K562 (cell line): ENCODE measurements at regions not wholly inside any gene's neighbourhood (a gene's known extent, or its start where the extent isn't known, plus 50 kb on each side); places are given as distances from the start of the nearest gene placed in this dataset.

Experiments
- ATAC-seq: fragments of 200-7000 bp; cut with Tn5 transposase; 3 replicates; pipeline ENCODE4 v1.9.1; 2020; ENCODE audit warnings: moderate library complexity
- BruUV-seq: library from RNA; stranded (reverse); fragments of 400-500 nt; replicated peaks from 2 replicates; lab custom pipeline; 2021; lab: Mats Ljungman, UMichigan
- CTCF ChIA-PET: fragments of 300-600 bp; formaldehyde crosslinking; extraction: SDS; loops from one replicate; lab custom pipeline; 2021; ENCODE audit warnings: low intra/inter-chr PET ratio; lab: Yijun Ruan, JAX
- POLR2A ChIA-PET: fragments of 300-600, 350-650 bp; sonication (Branson Sonifier 250); formaldehyde crosslinking; extraction: SDS; loops from one replicate; lab custom pipeline; 2021; ENCODE audit warnings: antibody characterized with exemption, inconsistent platforms; lab: Yijun Ruan, JAX
- DNase-seq, 4 experiments: peaks; one replicate each; pipeline versions ENCODE4 v3.0.0 to v3.0.0-alpha.2; 2011 to 2018; ENCODE audit warnings: low spot score in 3 of 4, mixed read lengths in 3 of 4; ENCODE audit errors: extremely low read depth in 1 of 4
- FAIRE-seq: peaks from 2 replicates; lab custom pipeline; 2011; peaks lifted over from hg19 to GRCh38; lab: Jason Lieb, UNC
- H2AFZ ChIP-seq: 2 replicates; pipeline ENCODE4 v1.6.0; 2011; ENCODE audit warnings: low read depth, low read length, control low read depth, inconsistent platforms
- H3K27ac ChIP-seq: fragments of 200-600 bp; 3 replicates; pipeline ENCODE4 v1.8.0; 2011; ENCODE audit warnings: low read depth, mild to moderate bottlenecking, control low read depth, inconsistent platforms, low read length, moderate library complexity, mixed read lengths; ENCODE audit errors: extremely low read depth
- H3K27me3 ChIP-seq, 2 experiments: fragments of 300-600 bp in 1 of 2; 2 replicates in 1 of 2; 3 replicates in 1 of 2; pipeline versions ENCODE4 v1.6.0 to v1.8.0; 2011; ENCODE audit warnings: inconsistent platforms in 2 of 2, low read length in 2 of 2, mild to moderate bottlenecking in 1 of 2, mixed read lengths in 1 of 2, moderate library complexity in 1 of 2; ENCODE audit not compliant: control insufficient read depth in 2 of 2, insufficient read depth in 2 of 2
- H3K36me3 ChIP-seq: fragments of 300-600 bp; 3 replicates; pipeline ENCODE4 v1.8.0; 2011; ENCODE audit warnings: mild to moderate bottlenecking, low read length, inconsistent platforms; ENCODE audit not compliant: control insufficient read depth, insufficient read depth
- H3K4me1 ChIP-seq, 2 experiments: fragments of 200-600 bp in 1 of 2; replicated peaks in 1 of 2; 2 replicates in 1 of 2; 3 replicates in 1 of 2; pipeline versions ENCODE4 v1.5.1 to v1.8.0; 2011; ENCODE audit warnings: inconsistent platforms in 2 of 2, low read length in 2 of 2, mild to moderate bottlenecking in 1 of 2, mixed read lengths in 1 of 2, moderate library complexity in 1 of 2; ENCODE audit not compliant: control insufficient read depth in 2 of 2, insufficient read depth in 2 of 2
- H3K4me2 ChIP-seq: 2 replicates; pipeline ENCODE4 v1.6.1; 2011; ENCODE audit warnings: low read length, control low read depth, inconsistent platforms, mixed read lengths; ENCODE audit not compliant: insufficient read depth
- H3K4me3 ChIP-seq: fragments of 200-600 bp; sonication (generic), shearing (Covaris generic); 2 replicates; pipeline ENCODE4 v1.5.1; 2016; ENCODE audit warnings: control low read depth, inconsistent platforms
- H3K79me2 ChIP-seq: fragments of 200-600 bp; 3 replicates; pipeline ENCODE4 v1.8.0; 2011; ENCODE audit warnings: low read length, inconsistent platforms; ENCODE audit not compliant: control insufficient read depth, insufficient read depth
- H3K9ac ChIP-seq, 2 experiments: 2 replicates each; pipeline versions ENCODE4 v1.6.0 to v1.6.1; 2011; ENCODE audit warnings: low read depth in 2 of 2, low read length in 2 of 2, control low read depth in 1 of 2, inconsistent platforms in 1 of 2, mild to moderate bottlenecking in 1 of 2, mixed read lengths in 1 of 2; ENCODE audit not compliant: insufficient read depth in 1 of 2
- H3K9me1 ChIP-seq: one replicate; pipeline ENCODE4 v1.6.0; 2011; ENCODE audit warnings: inconsistent platforms, mild to moderate bottlenecking, low read length, moderate library complexity; ENCODE audit not compliant: control insufficient read depth, insufficient read depth
- H3K9me3 ChIP-seq: replicated peaks from 2 replicates; pipeline ENCODE4 v1.5.1; 2011; ENCODE audit warnings: low read depth, low read length, inconsistent platforms; ENCODE audit not compliant: control insufficient read depth, insufficient read depth
- H4K20me1 ChIP-seq: replicated peaks from 2 replicates; pipeline ENCODE4 v1.6.1; 2011; ENCODE audit warnings: low read length, inconsistent platforms, mixed read lengths; ENCODE audit not compliant: control insufficient read depth, insufficient read depth
- CAMTA2 ChIP-seq: fragments of 250-450 bp; sonication (Bioruptor Pico); conservative IDR thresholded peaks from 2 replicates; pipeline ENCODE4 v1.5.1; 2022
- FUS ChIP-seq: fragments of 200-400 bp; formaldehyde crosslinking; optimal IDR thresholded peaks from 2 replicates; pipeline ENCODE3; 2017; ENCODE audit warnings: low read depth, low read length
- HBP1 ChIP-seq: fragments of 450-650 bp; formaldehyde crosslinking; IDR thresholded peaks from 2 replicates; pipeline ENCODE4 v1.4.0; 2022; ENCODE audit warnings: missing genetic modification characterization
- HOXB6 ChIP-seq: fragments of 250-450 bp; sonication (Bioruptor Pico); IDR thresholded peaks from 2 replicates; pipeline ENCODE4 v1.5.1; 2022; ENCODE audit warnings: mild to moderate bottlenecking, borderline replicate concordance
- ILK ChIP-seq: fragments of 450-650 bp; IDR thresholded peaks from 2 replicates; pipeline ENCODE4 v1.6.1; 2016; ENCODE audit warnings: missing genetic modification characterization, low read depth, mild to moderate bottlenecking, missing compliant biosample characterization, moderate library complexity, borderline replicate concordance
- JUN ChIP-seq, 2 experiments: sonication (generic) in 1 of 2; formaldehyde crosslinking in 1 of 2; IDR thresholded peaks; 2 replicates each; pipeline versions ENCODE4 v1.6.1 to v1.8.0; 2012 to 2022; ENCODE audit warnings: borderline replicate concordance in 2 of 2, mild to moderate bottlenecking in 2 of 2, improper control_type of control experiment in 1 of 2, low read depth in 1 of 2, low read length in 1 of 2, missing genetic modification reagents in 1 of 2
- MAFK ChIP-seq: IDR thresholded peaks from 2 replicates; pipeline ENCODE4 v1.6.1; 2011; ENCODE audit warnings: low read length, improper control_type of control experiment
- RFX5 ChIP-seq: IDR thresholded peaks from 2 replicates; pipeline ENCODE4 v1.6.1; 2011; ENCODE audit warnings: low read depth, mild to moderate bottlenecking, improper control_type of control experiment, low read length
- SMAD2 ChIP-seq: fragments of 150-350 bp; IDR thresholded peaks from 2 replicates; pipeline ENCODE4 v1.6.1; 2014; ENCODE audit warnings: low read depth, mild to moderate bottlenecking, low read length
- SMAD4 ChIP-seq: fragments of 250-450 bp; sonication (Bioruptor Pico); conservative IDR thresholded peaks from 2 replicates; pipeline ENCODE4 v1.8.0; 2021; ENCODE audit warnings: inconsistent platforms, mild to moderate bottlenecking, moderate library complexity
- TFAM ChIP-seq: fragments of 250-450 bp; sonication (Bioruptor Pico); conservative IDR thresholded peaks from 2 replicates; pipeline ENCODE4 v1.5.0; 2021; ENCODE audit warnings: mild to moderate bottlenecking, moderate library complexity
- WGBS: fragments of 100-300 bp; shearing (Covaris generic); methylation state at CpG from one replicate; pipeline ENCODE4 v1.1.6; 2016; ENCODE audit warnings: low coverage, mixed read lengths; ENCODE audit not compliant: insufficient coverage; ENCODE audit errors: missing lambda C conversion rate; 5-methylcytosine and 5-hydroxymethylcytosine counted together
- in situ Hi-C: fragments of 300-500 bp; cut with MboI; formaldehyde crosslinking; loops from 4 replicates; pipeline ENCODE4 v1.15.0; 2018; ENCODE audit warnings: inconsistent platforms, mixed read lengths
- intact Hi-C: fragments of 100-400 bp; cut with micrococcal nuclease; formaldehyde crosslinking; loops from 2 replicates; pipeline ENCODE4 v1.14.2; 2022
- TF ChIP-seq, protein P1 (sequence below): fragments of 250-450 bp; sonication (Bioruptor Pico); IDR thresholded peaks from 2 replicates; pipeline ENCODE4 v1.4.0; 2020; ENCODE audit warnings: mild to moderate bottlenecking, moderate library complexity, borderline replicate concordance

DNA sequence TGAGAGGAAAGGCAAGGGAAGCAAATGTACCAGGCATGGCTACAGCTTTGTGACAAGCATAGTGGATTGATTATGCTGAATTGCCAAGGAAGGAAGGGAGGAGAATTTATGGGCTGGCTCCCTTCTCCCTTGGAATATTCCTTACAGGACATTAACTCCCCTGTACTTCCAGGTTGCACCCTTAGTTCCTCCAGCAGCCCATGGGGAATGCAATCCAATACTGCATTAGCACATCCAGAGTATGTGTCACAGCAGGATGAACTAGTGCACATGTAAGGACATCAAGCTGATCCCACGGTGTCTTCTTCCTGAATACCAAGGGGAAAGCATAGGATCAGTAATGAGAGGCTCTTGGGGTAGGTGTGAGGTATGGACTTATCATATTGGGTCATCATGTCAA is 390.7 kb upstream of the POU3F2 start:
- in situ Hi-C loops (no loop called here), intact Hi-C loops (no loop called here)
- ChIA-PET CTCF (no interaction called here), POLR2A (no interaction called here)
- no peak for FAIRE-seq
- TF ChIP-seq SMAD2 (no peak), RFX5 (no peak)
- TF ChIP-seq, all 486 proteins: peak for 0
- no peak overlapping the region for H3K4me2 ChIP-seq
- H3K36me3 ChIP-seq: no peaks in the 10 kb centered on the region
- H4K20me1 ChIP-seq: no peaks in the 10 kb centered on the region
- no peak overlapping the region for H3K9ac ChIP-seq
- no peaks in the 10 kb centered on the region for H3K27me3 ChIP-seq
- ATAC-seq (no peak), DNase-seq (no peak)
- no peaks in the 10 kb centered on the region for H3K4me1 ChIP-seq
- no peaks in the 10 kb centered on the region for H3K9me1 ChIP-seq
- no peaks in the 10 kb centered on the region for H3K79me2 ChIP-seq
- no peak overlapping the region for H3K27ac ChIP-seq
- H3K4me3 ChIP-seq: no peak overlapping the region
- H2AFZ ChIP-seq: no peak overlapping the region
- BruUV-seq: no TSS peak
- WGBS: 9% methylated on average over 1 of the region's 1 CpG
- no peaks in the 10 kb centered on the region for H3K9me3 ChIP-seq

DNA sequence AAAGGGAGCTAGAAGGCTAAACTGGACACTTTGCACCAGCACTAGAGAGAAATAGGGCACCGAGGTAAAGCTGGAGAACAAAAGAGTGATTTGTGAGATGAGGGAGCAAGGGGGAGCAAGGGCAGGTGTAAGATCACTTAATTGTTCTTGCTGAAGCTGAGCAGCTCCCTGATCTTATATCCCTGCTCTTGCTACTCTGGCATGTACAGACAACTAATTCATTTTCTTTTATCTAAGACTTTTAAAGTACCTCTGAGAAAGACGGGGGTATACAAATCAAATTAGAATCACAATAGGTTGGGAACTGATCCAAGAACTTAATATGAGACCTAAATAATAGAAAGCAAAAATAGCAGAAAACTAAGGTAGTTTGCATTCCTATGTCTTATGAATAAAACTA is 381.7 kb upstream of the POU3F2 start:
- intact Hi-C loops: no loop called here
- TF ChIP-seq TFAM (CRISPR knock-in tag) (no peak), FUS (no peak), HBP1 (CRISPR knock-in tag) (no peak), HOXB6 (CRISPR knock-in tag) (no peak), ILK (tag) (no peak), MAFK (no peak), SMAD4 (CRISPR knock-in tag) (no peak), JUN (IDR thresholded peaks at IDR 0.05; ENCODE audit: borderline replicate concordance, low read depth, low read length) (no peak), JUN (CRISPR knock-in tag; IDR thresholded peaks at IDR 0.05; ENCODE audit: borderline replicate concordance) (no peak), CAMTA2 (CRISPR knock-in tag) (no peak)
- TF ChIP-seq, protein P1, sequence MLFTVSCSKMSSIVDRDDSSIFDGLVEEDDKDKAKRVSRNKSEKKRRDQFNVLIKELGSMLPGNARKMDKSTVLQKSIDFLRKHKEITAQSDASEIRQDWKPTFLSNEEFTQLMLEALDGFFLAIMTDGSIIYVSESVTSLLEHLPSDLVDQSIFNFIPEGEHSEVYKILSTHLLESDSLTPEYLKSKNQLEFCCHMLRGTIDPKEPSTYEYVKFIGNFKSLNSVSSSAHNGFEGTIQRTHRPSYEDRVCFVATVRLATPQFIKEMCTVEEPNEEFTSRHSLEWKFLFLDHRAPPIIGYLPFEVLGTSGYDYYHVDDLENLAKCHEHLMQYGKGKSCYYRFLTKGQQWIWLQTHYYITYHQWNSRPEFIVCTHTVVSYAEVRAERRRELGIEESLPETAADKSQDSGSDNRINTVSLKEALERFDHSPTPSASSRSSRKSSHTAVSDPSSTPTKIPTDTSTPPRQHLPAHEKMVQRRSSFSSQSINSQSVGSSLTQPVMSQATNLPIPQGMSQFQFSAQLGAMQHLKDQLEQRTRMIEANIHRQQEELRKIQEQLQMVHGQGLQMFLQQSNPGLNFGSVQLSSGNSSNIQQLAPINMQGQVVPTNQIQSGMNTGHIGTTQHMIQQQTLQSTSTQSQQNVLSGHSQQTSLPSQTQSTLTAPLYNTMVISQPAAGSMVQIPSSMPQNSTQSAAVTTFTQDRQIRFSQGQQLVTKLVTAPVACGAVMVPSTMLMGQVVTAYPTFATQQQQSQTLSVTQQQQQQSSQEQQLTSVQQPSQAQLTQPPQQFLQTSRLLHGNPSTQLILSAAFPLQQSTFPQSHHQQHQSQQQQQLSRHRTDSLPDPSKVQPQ (CRISPR knock-in tag): no peak

More for the DNA sequence above, 381.7 kb upstream of the POU3F2 start:
- ChIA-PET CTCF (interaction anchor here (0.6 kb wide), 1 partner anchor 1285 kb away, joined by 4 read pairs; no protein-coding TSS in a partner anchor), POLR2A (no interaction called here)
- Histone ChIP-seq H3K79me2 (no peaks in the 10 kb centered on the region), H3K4me1 (no peaks in the 10 kb centered on the region), H3K4me2 (no peak overlapping the region), H2AFZ (no peak overlapping the region), H3K4me3 (no peak overlapping the region), H3K9ac (no peak overlapping the region), H3K9me3 (no peaks in the 10 kb centered on the region), H3K36me3 (no peaks in the 10 kb centered on the region), H4K20me1 (no peaks in the 10 kb centered on the region), H3K27ac (no peak overlapping the region), H3K9me1 (no peaks in the 10 kb centered on the region), H3K27me3 (no peaks in the 10 kb centered on the region)
- ATAC-seq (no peak), FAIRE-seq (no peak), DNase-seq (no peak)
- BruUV-seq: no TSS peak
- WGBS: 3% methylated on average over 2 of the region's 2 CpGs
- in situ Hi-C loops: no loop called here
